ENCODE measurements at regions not wholly inside any gene's neighbourhood (a gene's known extent, or its start where the extent isn't known, plus 50 kb on each side); places are given as distances from the start of the nearest gene placed in this dataset.

GRCh38 chr10:31605861-31606525, 287.0 kb downstream of the ZEB1 start:
- DNase-seq (ENCODE audit: low spot score) = no peak

- DNase-seq (ENCODE audit: low spot score) = no peak
Measured at GRCh38 chr10:31605426-31605825, 286.4 kb downstream of the ZEB1 start.

GRCh38 chr10:31604646-31605170, 285.7 kb downstream of the ZEB1 start:
- DNase-seq (ENCODE audit: low spot score) = no peak

- DNase-seq (ENCODE audit: low spot score) = no peak
Measured at GRCh38 chr10:31604096-31604495, 285.1 kb downstream of the ZEB1 start.

GRCh38 chr10:31603235-31604087, 284.4 kb downstream of the ZEB1 start:
- peak; percentile 90 for DNase-seq (ENCODE audit: low spot score)

GRCh38 chr10:31602541-31603234, 283.7 kb downstream of the ZEB1 start:
- DNase-seq (ENCODE audit: low spot score) = no peak

- DNase-seq (ENCODE audit: low spot score) = no peak
Measured at GRCh38 chr10:31601136-31601535, 282.1 kb downstream of the ZEB1 start.

GRCh38 chr10:31599626-31600504, 280.8 kb downstream of the ZEB1 start:
- no peak for DNase-seq (ENCODE audit: low spot score)

- DNase-seq (ENCODE audit: low spot score) = no peak
Measured at GRCh38 chr10:31596765-31597164, 277.7 kb downstream of the ZEB1 start.

GRCh38 chr10:31595992-31596391, 277.0 kb downstream of the ZEB1 start:
- no peak for DNase-seq (ENCODE audit: low spot score)

- DNase-seq (ENCODE audit: low spot score) = no peak
Measured at GRCh38 chr10:31594347-31594873, 275.4 kb downstream of the ZEB1 start.

GRCh38 chr10:31593124-31593523, 274.1 kb downstream of the ZEB1 start:
- DNase-seq (ENCODE audit: low spot score) = no peak

- no peak for DNase-seq (ENCODE audit: low spot score)
Measured at GRCh38 chr10:31591569-31591968, 272.6 kb downstream of the ZEB1 start.

- DNase-seq (ENCODE audit: low spot score) = no peak
Measured at GRCh38 chr10:31590023-31590800, 271.2 kb downstream of the ZEB1 start.

- DNase-seq (ENCODE audit: low spot score) = no peak
Measured at GRCh38 chr10:31587691-31588090, 268.7 kb downstream of the ZEB1 start.

GRCh38 chr10:31586723-31587638, 268.0 kb downstream of the ZEB1 start:
- DNase-seq (ENCODE audit: low spot score) = no peak

GRCh38 chr10:31584876-31585275, 265.9 kb downstream of the ZEB1 start:
- DNase-seq (ENCODE audit: low spot score) = no peak

- no peak for DNase-seq (ENCODE audit: low spot score)
Measured at GRCh38 chr10:31584098-31584631, 265.1 kb downstream of the ZEB1 start.

GRCh38 chr10:31583293-31583692, 264.3 kb downstream of the ZEB1 start:
- DNase-seq (ENCODE audit: low spot score) = no peak
